LNCAP (cell line): ENCODE measurements at regions not wholly inside any gene's neighbourhood (a gene's known extent, or its start where the extent isn't known, plus 50 kb on each side); places are given as distances from the start of the nearest gene placed in this dataset.

ENCODE experiments used
- TF ChIP-seq, protein P1 (sequence below): fragments of 450-650 bp; IDR thresholded peaks from 2 replicates; pipeline ENCODE4 v1.5.1; 2017; ENCODE audit warnings: mild to moderate bottlenecking

GRCh38 chr6:25058941-25059340 lies 123.2 kb upstream of the RIPOR2 start:
- TF ChIP-seq, protein P1, sequence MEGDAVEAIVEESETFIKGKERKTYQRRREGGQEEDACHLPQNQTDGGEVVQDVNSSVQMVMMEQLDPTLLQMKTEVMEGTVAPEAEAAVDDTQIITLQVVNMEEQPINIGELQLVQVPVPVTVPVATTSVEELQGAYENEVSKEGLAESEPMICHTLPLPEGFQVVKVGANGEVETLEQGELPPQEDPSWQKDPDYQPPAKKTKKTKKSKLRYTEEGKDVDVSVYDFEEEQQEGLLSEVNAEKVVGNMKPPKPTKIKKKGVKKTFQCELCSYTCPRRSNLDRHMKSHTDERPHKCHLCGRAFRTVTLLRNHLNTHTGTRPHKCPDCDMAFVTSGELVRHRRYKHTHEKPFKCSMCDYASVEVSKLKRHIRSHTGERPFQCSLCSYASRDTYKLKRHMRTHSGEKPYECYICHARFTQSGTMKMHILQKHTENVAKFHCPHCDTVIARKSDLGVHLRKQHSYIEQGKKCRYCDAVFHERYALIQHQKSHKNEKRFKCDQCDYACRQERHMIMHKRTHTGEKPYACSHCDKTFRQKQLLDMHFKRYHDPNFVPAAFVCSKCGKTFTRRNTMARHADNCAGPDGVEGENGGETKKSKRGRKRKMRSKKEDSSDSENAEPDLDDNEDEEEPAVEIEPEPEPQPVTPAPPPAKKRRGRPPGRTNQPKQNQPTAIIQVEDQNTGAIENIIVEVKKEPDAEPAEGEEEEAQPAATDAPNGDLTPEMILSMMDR, result no peak

DNA sequence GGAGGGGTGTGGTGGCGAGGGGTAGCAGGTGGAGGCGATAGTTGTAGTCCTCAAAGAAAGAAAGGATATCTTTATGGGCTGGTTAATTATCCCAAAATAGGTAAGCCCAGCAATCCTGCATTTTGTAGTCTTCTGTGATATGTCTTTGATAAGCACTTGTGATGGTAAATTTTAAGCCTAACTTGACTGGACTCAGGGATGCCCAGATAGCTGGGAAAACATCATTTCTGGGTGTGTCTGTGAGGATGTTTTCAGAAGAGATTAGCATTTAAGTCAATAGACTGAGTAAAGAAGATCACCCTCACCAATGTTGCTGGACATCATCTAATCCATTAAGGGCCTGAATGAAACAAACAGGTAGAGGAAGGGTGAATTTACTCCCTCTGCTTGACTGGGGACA lies 124.8 kb upstream of the RIPOR2 start:
- TF ChIP-seq, protein P1, result no peak

DNA sequence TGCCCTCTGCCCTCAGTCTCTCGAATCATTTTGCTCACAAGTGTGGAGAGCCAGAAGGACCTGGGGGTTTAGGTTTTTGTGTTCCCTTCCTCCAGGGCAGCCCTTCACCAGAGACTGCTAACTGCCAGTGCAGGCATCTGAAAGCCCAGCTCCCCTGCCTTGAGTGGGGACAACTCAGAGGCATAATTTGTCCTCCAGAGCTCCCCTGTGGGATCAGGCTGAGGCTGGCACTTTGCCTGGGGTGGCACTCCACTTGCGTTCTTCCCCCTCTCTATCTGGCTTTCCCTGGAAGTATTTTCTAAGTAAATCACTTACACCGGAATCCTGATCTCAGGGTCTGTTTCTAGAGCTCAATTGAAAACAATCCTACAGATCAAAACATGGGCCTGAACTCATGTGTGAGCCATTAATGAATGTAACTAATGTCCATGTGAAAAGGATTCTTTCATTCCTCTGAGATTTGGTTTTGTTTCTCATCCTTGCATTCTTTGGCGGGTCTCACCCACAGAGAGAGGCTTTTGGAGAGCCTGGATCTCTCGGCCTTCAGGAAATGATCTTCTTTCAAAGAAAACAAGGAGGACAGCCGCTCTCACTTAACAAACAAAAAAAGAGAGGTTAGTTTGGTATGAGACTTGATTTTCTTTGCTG lies 125.7 kb upstream of the RIPOR2 start:
- TF ChIP-seq, protein P1, result no peak

- TF ChIP-seq, protein P1, result no peak
These were observed 126.5 kb upstream of the RIPOR2 start for GRCh38 chr6:25062070-25062811.

DNA sequence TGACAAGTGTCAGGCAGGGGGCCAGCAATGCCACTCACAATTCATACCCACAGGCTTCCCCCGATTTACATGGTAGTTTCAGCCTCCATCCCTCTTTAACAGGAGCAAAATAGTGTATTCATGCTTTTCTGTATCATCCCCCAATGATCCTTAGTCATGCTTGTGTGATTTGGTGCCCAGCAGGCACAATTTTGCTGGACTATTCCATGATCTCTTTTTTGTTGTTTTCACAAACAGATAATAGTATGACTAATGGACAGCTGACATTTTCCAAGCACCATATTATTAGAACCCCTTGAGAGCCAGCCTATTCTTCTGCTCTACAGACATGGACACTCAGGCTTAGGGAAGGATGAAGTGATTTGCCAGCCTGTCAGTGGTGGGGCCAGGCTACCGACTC lies 128.2 kb upstream of the RIPOR2 start:
- TF ChIP-seq, protein P1, result no peak

DNA sequence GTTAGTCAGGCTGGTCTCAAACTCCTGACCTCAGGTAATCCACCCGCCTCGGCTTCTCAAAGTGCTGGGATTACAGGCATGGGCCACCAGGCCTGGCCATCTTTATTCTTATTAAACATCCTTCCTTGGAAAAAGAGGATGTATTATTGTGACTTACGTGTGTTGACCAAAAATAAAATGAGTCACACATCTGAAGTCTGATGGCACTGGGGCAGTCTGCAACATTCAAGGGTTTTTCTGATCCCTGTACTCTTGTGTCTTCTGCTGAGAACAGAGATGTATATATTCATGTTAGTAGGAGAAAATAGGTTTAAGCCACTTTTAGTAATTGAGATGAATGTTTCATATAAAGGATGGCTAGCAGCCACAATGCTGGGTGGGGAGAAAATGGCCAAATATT lies 129.9 kb upstream of the RIPOR2 start:
- TF ChIP-seq, protein P1, result no peak

DNA sequence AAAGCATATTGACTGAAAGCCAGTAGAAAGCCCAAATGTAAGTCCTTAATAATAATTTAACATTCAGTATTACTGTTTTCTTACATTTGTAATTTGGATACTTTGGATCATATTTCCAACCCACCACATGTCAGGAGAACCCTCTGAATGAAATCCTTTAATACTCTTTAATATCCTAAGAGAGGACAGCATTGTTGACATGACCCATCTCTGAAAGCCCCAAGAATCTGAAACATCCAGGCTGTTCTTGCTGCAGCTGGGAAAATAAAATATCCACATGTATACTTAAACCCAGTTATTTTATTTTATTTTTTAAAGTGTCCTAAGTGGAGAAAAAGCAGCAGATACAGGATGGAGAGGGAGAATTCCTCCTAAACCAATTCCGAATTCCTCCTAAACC lies 130.8 kb upstream of the RIPOR2 start:
- TF ChIP-seq, protein P1, result no peak
